ENCODE measurements at regions not wholly inside any gene's neighbourhood (a gene's known extent, or its start where the extent isn't known, plus 50 kb on each side); places are given as distances from the start of the nearest gene placed in this dataset.

DNA sequence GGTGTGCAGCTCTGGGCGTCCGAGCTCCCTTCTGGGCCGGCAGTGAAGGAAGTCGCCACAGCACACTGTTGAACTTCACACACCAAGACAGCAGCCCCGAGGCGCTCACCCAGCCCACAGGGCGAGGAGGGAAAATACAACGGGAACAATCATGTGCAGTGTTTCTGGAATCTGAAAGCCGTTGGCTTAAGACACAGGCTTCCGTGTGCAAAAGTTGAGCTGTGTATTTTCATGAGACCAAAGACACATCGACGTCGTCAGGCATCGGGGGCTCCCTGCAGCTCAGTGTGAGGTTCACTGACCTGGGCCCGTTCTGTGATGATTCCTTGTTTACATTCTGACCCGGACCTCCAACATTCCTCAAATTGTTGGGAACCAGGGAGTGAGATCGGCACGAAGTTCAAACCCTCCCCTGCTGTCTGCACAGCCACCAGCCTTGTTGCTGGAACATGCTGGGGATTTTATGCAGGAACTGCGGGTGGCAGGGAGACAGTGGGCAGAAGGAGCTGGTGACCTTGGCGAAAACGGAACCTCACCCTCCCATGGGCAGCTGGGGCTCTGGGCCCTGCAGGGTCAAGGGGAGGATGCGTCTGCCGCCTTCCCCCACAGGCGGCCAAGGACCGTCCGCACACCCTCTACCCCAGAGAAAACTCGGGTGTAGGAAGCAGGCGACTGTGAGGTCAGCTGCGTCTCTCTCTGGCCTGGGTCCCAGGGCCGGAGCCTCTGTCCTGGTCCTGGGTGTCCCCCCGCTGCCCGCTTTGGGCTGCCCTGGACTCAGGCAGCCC, 72.2 kb downstream of the METRNL start:
- Histone ChIP-seq H3K9me3 (ENCODE audit: control insufficient read depth, insufficient read depth, low read length) (no peaks in the 10 kb centered on the region), H3K27me3 (ENCODE audit: control insufficient read depth, insufficient read depth, low read length) (no peaks in the 10 kb centered on the region), H3K4me3 (ENCODE audit: low read depth, low read length) (no peak overlapping the region), H3K4me1 (ENCODE audit: control insufficient read depth, insufficient read depth, low read length) (peaks cover 9% of the 10 kb centered on the region), H3K27ac (ENCODE audit: low read depth, low read length) (no peak overlapping the region), H3K36me3 (ENCODE audit: control insufficient read depth, insufficient read depth, low read length) (no peaks in the 10 kb centered on the region), H3K9ac (ENCODE audit: low read depth, low read length) (no peak overlapping the region)

GRCh38 chr17:83152227-83152744, 72.9 kb downstream of the METRNL start:
- H3K4me3 ChIP-seq (ENCODE audit: low read depth, low read length), result no peak overlapping the region
- H3K9me3 ChIP-seq (ENCODE audit: control insufficient read depth, insufficient read depth, low read length), result no peaks in the 10 kb centered on the region

GRCh38 chr17:83152745-83153611, 73.6 kb downstream of the METRNL start:
- no peaks in the 10 kb centered on the region for H3K9me3 ChIP-seq (ENCODE audit: control insufficient read depth, insufficient read depth, low read length)
- H3K9ac ChIP-seq (ENCODE audit: low read depth, low read length), result no peak overlapping the region

More at GRCh38 chr17:83152227-83152744, 72.9 kb downstream of the METRNL start:
- no peaks in the 10 kb centered on the region for H3K36me3 ChIP-seq (ENCODE audit: control insufficient read depth, insufficient read depth, low read length)
- peaks cover 9% of the 10 kb centered on the region for H3K4me1 ChIP-seq (ENCODE audit: control insufficient read depth, insufficient read depth, low read length)
- no peaks in the 10 kb centered on the region for H3K27me3 ChIP-seq (ENCODE audit: control insufficient read depth, insufficient read depth, low read length)
- no peak overlapping the region for H3K27ac ChIP-seq (ENCODE audit: low read depth, low read length)
- H3K9ac ChIP-seq (ENCODE audit: low read depth, low read length), result no peak overlapping the region

GRCh38 chr17:83153681-83154310, 74.4 kb downstream of the METRNL start:
- Histone ChIP-seq H3K36me3 (ENCODE audit: control insufficient read depth, insufficient read depth, low read length) (no peaks in the 10 kb centered on the region), H3K27me3 (ENCODE audit: control insufficient read depth, insufficient read depth, low read length) (no peaks in the 10 kb centered on the region), H3K9me3 (ENCODE audit: control insufficient read depth, insufficient read depth, low read length) (no peaks in the 10 kb centered on the region), H3K9ac (ENCODE audit: low read depth, low read length) (no peak overlapping the region), H3K4me1 (ENCODE audit: control insufficient read depth, insufficient read depth, low read length) (peaks cover 9% of the 10 kb centered on the region), H3K27ac (ENCODE audit: low read depth, low read length) (no peak overlapping the region), H3K4me3 (ENCODE audit: low read depth, low read length) (no peak overlapping the region)

More at GRCh38 chr17:83152745-83153611, 73.6 kb downstream of the METRNL start:
- H3K36me3 ChIP-seq (ENCODE audit: control insufficient read depth, insufficient read depth, low read length), result no peaks in the 10 kb centered on the region
- H3K4me1 ChIP-seq (ENCODE audit: control insufficient read depth, insufficient read depth, low read length), result peaks cover 9% of the 10 kb centered on the region
- H3K27ac ChIP-seq (ENCODE audit: low read depth, low read length), result no peak overlapping the region
- no peak overlapping the region for H3K4me3 ChIP-seq (ENCODE audit: low read depth, low read length)
- H3K27me3 ChIP-seq (ENCODE audit: control insufficient read depth, insufficient read depth, low read length), result no peaks in the 10 kb centered on the region

DNA sequence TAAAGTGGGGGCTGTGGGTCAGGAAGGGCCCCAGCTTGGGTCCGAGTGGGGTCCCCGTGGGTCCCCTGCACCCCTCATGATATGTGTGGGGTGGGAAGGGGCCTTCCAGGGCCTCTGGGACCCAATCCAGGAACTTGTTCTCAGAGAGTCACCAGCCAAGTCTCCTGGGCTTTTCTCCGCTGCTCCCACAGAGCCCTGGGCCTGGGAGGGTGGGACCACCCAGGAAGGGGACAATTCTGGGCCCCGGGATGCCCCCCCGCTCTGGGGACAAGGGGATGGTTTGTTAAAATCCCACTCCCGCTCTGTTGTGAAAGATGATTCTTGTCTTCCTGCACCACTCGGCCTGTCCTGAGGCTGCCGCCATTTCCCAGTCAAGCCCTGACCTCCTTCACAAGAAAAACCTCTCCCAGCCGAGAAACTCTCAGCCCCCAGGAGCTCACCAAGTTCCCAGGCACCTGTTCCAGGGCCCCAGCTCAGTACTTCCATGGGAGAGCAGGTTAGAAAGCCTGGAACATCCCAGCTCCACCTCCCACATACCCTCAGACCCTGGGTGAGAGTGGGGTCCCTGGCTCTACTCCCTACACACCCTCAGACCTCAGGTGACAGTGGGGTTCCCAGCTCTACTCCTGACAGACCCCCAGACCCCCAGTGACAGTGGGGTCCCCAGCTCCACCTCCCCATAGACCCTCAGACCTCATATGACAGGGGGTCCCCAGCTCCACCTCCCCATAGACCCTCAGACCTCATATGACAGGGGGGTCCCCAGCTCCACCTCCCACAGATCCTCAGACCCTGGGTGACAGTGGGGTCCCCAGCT, 75.1 kb downstream of the METRNL start:
- H3K9me3 ChIP-seq (ENCODE audit: control insufficient read depth, insufficient read depth, low read length), result no peaks in the 10 kb centered on the region
- no peaks in the 10 kb centered on the region for H3K27me3 ChIP-seq (ENCODE audit: control insufficient read depth, insufficient read depth, low read length)
- no peak overlapping the region for H3K27ac ChIP-seq (ENCODE audit: low read depth, low read length)
- H3K9ac ChIP-seq (ENCODE audit: low read depth, low read length), result no peak overlapping the region
- peaks cover 9% of the 10 kb centered on the region for H3K4me1 ChIP-seq (ENCODE audit: control insufficient read depth, insufficient read depth, low read length)
- no peaks in the 10 kb centered on the region for H3K36me3 ChIP-seq (ENCODE audit: control insufficient read depth, insufficient read depth, low read length)
- H3K4me3 ChIP-seq (ENCODE audit: low read depth, low read length), result no peak overlapping the region

- H3K9me3 ChIP-seq (ENCODE audit: control insufficient read depth, insufficient read depth, low read length), result no peaks in the 10 kb centered on the region
- no peak overlapping the region for H3K9ac ChIP-seq (ENCODE audit: low read depth, low read length)
- H3K36me3 ChIP-seq (ENCODE audit: control insufficient read depth, insufficient read depth, low read length), result no peaks in the 10 kb centered on the region
- no peaks in the 10 kb centered on the region for H3K27me3 ChIP-seq (ENCODE audit: control insufficient read depth, insufficient read depth, low read length)
- H3K4me1 ChIP-seq (ENCODE audit: control insufficient read depth, insufficient read depth, low read length), result peaks cover 9% of the 10 kb centered on the region
- H3K27ac ChIP-seq (ENCODE audit: low read depth, low read length), result no peak overlapping the region
- no peak overlapping the region for H3K4me3 ChIP-seq (ENCODE audit: low read depth, low read length)
Measured at GRCh38 chr17:83155128-83156121, 76.0 kb downstream of the METRNL start.

- Histone ChIP-seq H3K36me3 (ENCODE audit: control insufficient read depth, insufficient read depth, low read length) (no peaks in the 10 kb centered on the region), H3K4me3 (ENCODE audit: low read depth, low read length) (no peak overlapping the region), H3K27me3 (ENCODE audit: control insufficient read depth, insufficient read depth, low read length) (no peaks in the 10 kb centered on the region), H3K9me3 (ENCODE audit: control insufficient read depth, insufficient read depth, low read length) (no peaks in the 10 kb centered on the region), H3K9ac (ENCODE audit: low read depth, low read length) (no peak overlapping the region), H3K4me1 (ENCODE audit: control insufficient read depth, insufficient read depth, low read length) (peaks cover 6% of the 10 kb centered on the region; the same call in 1 of the 2 replicates), H3K27ac (ENCODE audit: low read depth, low read length) (no peak overlapping the region)
Measured at GRCh38 chr17:83156408-83156807, 77.0 kb downstream of the METRNL start.

DNA sequence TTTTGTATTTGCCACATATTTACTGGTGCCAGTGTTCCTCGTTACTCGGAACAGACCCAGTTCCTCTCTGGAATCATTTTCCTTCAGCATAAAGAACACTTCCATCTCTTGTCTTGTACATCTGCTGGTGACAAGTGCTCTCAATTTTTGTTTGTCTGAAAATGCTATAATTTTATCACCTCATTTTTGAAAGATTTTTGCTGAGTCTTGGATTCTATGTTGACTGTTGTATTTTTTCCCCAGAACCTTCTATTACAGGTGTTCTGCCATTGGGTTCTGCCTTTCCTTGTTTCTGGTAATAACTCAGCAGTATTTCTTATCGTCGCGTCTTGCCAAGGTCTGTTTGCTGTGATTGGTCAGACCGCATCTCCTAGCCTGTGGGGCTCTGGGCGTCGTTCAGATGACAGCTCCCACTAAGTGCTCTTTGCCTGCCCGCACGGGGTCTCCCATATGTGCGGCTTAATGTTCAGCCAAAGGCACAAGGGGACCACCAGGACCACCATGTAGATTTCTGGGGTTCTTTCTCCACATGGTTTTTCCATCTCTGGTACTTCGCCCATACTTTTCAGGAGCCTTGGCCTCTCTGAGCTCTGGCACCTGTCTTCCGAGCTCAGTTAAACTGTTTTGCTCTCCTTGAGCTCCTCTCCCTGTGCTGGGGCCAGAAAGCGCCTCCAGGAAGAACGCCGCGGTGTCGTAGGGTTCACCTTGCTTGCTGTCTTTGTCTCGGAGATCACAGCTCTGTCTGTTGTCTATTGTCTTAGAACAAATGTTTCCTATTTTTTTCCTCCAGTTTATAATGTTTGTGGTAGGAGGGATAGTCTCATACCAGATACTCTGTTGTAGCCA, 80.0 kb downstream of the METRNL start:
- Histone ChIP-seq H3K27ac (ENCODE audit: low read depth, low read length) (no peak overlapping the region), H3K9ac (ENCODE audit: low read depth, low read length) (no peak overlapping the region), H3K9me3 (ENCODE audit: control insufficient read depth, insufficient read depth, low read length) (no peaks in the 10 kb centered on the region; the same call in 1 of the 2 replicates), H3K36me3 (ENCODE audit: control insufficient read depth, insufficient read depth, low read length) (no peaks in the 10 kb centered on the region), H3K4me3 (ENCODE audit: low read depth, low read length) (no peak overlapping the region), H3K4me1 (ENCODE audit: control insufficient read depth, insufficient read depth, low read length) (no peaks in the 10 kb centered on the region), H3K27me3 (ENCODE audit: control insufficient read depth, insufficient read depth, low read length) (no peaks in the 10 kb centered on the region)

All from HUES48 (cell line).